ENCODE measurements at regions not wholly inside any gene's neighbourhood (a gene's known extent, or its start where the extent isn't known, plus 50 kb on each side); places are given as distances from the start of the nearest gene placed in this dataset.
"Not testable (repeated sequence)": the region's sequence is repeated elsewhere in the genome, so short reads cannot be mapped to it uniquely, and the experiment has no call there.

DNA sequence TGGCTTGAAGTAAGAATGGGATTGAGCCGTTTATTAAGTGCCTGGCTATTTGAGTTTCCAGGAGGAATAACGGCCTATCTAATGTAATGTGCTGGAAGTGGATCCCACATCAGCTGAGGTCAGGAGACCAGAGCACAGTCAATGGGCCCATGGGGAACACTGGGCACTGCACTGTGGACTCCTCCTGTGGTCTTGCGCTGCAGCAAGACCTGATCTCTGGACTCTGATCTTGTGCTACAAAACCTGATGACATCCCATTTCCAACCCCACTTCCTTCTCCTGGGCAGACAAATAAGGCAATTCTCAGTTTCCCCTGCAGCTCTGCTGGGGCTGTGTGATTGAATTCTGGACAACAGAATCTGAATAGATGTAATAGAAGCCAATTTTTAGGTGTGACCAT is 151.7 kb upstream of the ADCY2 start:
- Histone ChIP-seq H3K4me1 (no peaks in the 10 kb centered on the region), H3K4me3 (no peak overlapping the region), H3K27me3 (no peaks in the 10 kb centered on the region), H3K36me3 (no peaks in the 10 kb centered on the region), H3K27ac (no peak overlapping the region), H3K9me3 (replicated peaks) (no peaks in the 10 kb centered on the region)
- no peak for DNase-seq

DNA sequence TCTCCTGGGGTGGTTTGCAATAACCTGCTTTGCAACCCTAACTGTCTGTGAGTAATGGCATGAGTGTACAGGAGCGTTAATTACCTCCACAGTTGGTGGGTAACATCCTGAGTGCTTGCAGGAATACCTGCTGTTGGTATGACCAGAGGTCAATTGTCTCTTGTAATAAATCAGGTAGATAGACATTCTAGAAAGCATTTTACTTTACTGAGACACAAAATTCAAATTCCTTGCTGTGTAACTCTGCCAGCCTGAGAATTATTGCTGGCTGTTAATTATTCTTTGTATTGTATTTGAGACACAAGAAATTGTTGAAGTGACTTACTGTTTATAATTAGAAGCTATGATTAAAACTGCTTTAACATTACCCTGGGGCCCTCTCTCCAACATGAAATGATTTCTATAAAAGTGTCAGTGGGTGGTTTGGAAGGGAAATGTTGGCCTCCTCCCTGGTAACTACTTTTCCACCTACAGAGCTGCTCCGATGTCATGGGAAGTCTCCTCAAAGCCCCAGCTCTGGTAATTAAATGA is 150.8 kb upstream of the ADCY2 start:
- no peaks in the 10 kb centered on the region for H3K36me3 ChIP-seq
- no peak for DNase-seq
- H3K4me1 ChIP-seq: no peaks in the 10 kb centered on the region
- no peaks in the 10 kb centered on the region for H3K9me3 ChIP-seq (replicated peaks)
- H3K27ac ChIP-seq: no peak overlapping the region
- H3K27me3 ChIP-seq: no peaks in the 10 kb centered on the region
- no peak overlapping the region for H3K4me3 ChIP-seq

GRCh38 chr5:7246287-7246686 is 149.7 kb upstream of the ADCY2 start:
- DNase-seq: no peak
- Histone ChIP-seq H3K9me3 (replicated peaks) (no peaks in the 10 kb centered on the region), H3K4me1 (no peaks in the 10 kb centered on the region), H3K4me3 (no peak overlapping the region), H3K36me3 (no peaks in the 10 kb centered on the region), H3K27ac (no peak overlapping the region), H3K27me3 (no peaks in the 10 kb centered on the region)

DNA sequence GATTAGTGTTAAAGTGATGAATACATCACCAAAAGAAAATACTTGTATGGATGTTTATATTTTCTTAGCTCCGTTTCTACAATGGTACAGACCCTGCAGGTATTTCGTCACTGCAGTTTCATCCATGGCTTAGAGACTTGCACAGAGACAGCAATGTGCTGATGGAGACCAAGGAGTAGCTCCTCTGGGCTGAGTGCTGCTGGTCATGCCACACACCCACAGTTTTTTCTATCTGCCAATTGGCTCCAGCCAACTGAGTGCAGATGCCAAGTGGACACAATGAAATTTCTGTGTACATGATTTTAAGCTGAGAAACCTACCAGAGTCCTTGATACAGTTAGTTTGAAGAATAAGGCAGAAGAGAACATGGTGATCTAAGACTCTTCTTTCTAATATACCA is 145.9 kb upstream of the ADCY2 start:
- DNase-seq: no peak
- no peaks in the 10 kb centered on the region for H3K9me3 ChIP-seq (replicated peaks)
- no peak overlapping the region for H3K4me3 ChIP-seq
- H3K36me3 ChIP-seq: no peaks in the 10 kb centered on the region
- no peak overlapping the region for H3K27ac ChIP-seq
- H3K27me3 ChIP-seq: no peaks in the 10 kb centered on the region
- H3K4me1 ChIP-seq: no peaks in the 10 kb centered on the region

- Histone ChIP-seq H3K27me3 (no peaks in the 10 kb centered on the region), H3K36me3 (no peaks in the 10 kb centered on the region), H3K27ac (no peak overlapping the region), H3K4me3 (no peak overlapping the region), H3K4me1 (no peaks in the 10 kb centered on the region), H3K9me3 (replicated peaks) (no peaks in the 10 kb centered on the region)
- DNase-seq: no peak
Observed at GRCh38 chr5:7250611-7251010, 145.3 kb upstream of the ADCY2 start.

GRCh38 chr5:7251132-7251531 is 144.8 kb upstream of the ADCY2 start:
- no peak overlapping the region for H3K4me3 ChIP-seq
- H3K27me3 ChIP-seq: no peaks in the 10 kb centered on the region
- H3K36me3 ChIP-seq: no peaks in the 10 kb centered on the region
- H3K9me3 ChIP-seq (replicated peaks): no peaks in the 10 kb centered on the region
- H3K4me1 ChIP-seq: no peaks in the 10 kb centered on the region
- H3K27ac ChIP-seq: no peak overlapping the region
- no peak for DNase-seq

- Histone ChIP-seq H3K4me3 (no peak overlapping the region), H3K27me3 (no peaks in the 10 kb centered on the region), H3K27ac (no peak overlapping the region), H3K36me3 (no peaks in the 10 kb centered on the region), H3K9me3 (replicated peaks) (no peaks in the 10 kb centered on the region), H3K4me1 (no peaks in the 10 kb centered on the region)
- DNase-seq: peak; percentile 6 to 66
Observed at GRCh38 chr5:7261049-7261448, 134.9 kb upstream of the ADCY2 start.

- H3K27ac ChIP-seq: no peak overlapping the region
- no peaks in the 10 kb centered on the region for H3K36me3 ChIP-seq
- no peaks in the 10 kb centered on the region for H3K9me3 ChIP-seq (replicated peaks)
- H3K4me3 ChIP-seq: no peak overlapping the region
- no peaks in the 10 kb centered on the region for H3K27me3 ChIP-seq
- DNase-seq: no peak
- no peaks in the 10 kb centered on the region for H3K4me1 ChIP-seq
Observed at GRCh38 chr5:7261900-7262299, 134.0 kb upstream of the ADCY2 start.

- not testable (repeated sequence) for DNase-seq; H3K36me3 ChIP-seq; H3K4me1 ChIP-seq; H3K27ac ChIP-seq; H3K9me3 ChIP-seq (replicated peaks); H3K27me3 ChIP-seq; H3K4me3 ChIP-seq
Observed at GRCh38 chr5:7263398-7264015, 132.4 kb upstream of the ADCY2 start.

DNA sequence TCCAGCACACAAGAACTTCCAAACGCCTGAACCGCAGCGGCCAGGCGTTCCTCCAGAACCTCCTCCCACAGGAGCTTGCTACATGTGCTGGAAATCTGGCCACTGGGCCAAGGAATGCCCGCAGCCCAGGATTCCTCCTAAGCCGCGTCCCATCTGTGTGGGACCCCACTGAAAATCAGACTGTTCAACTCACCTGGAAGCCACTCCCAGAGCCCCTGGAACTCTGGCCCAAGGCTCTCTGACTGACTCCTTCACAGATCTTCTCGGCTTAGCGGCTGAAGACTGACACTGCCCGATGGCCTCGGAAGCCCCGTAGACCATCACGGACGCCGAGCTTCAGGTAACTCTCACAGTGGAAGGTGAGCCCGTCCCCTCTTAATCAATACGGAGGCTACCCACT is 130.2 kb upstream of the ADCY2 start:
- H3K36me3 ChIP-seq; H3K9me3 ChIP-seq (replicated peaks); H3K27me3 ChIP-seq; H3K4me3 ChIP-seq; DNase-seq; H3K4me1 ChIP-seq; H3K27ac ChIP-seq: not testable (repeated sequence)

DNA sequence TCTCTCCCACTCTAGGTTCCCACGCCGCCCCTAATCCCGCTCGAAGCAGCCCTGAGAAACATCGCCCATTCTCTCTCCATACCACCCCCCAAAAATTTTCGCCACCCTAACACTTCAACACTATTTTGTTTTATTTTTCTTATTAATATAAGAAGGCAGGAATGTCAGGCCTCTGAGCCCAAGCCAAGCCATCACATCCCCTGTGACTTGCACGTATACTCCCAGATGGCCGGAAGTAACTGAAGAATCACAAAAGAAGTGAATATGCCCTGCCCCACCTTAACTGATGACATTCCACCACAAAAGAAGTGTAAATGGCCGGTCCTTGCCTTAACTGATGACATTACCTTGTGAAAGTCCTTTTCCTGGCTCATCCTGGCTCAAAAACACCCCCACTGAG is 127.2 kb upstream of the ADCY2 start:
- not testable (repeated sequence) for DNase-seq; H3K27ac ChIP-seq; H3K4me3 ChIP-seq; H3K9me3 ChIP-seq (replicated peaks); H3K4me1 ChIP-seq; H3K27me3 ChIP-seq; H3K36me3 ChIP-seq

- H3K9me3 ChIP-seq (replicated peaks): no peaks in the 10 kb centered on the region
- H3K27ac ChIP-seq: no peak overlapping the region
- no peaks in the 10 kb centered on the region for H3K4me1 ChIP-seq
- H3K27me3 ChIP-seq: no peaks in the 10 kb centered on the region
- no peak overlapping the region for H3K4me3 ChIP-seq
- no peak for DNase-seq
- no peaks in the 10 kb centered on the region for H3K36me3 ChIP-seq
Observed at GRCh38 chr5:7269591-7270274, 126.2 kb upstream of the ADCY2 start.

GRCh38 chr5:7271435-7272084 is 124.4 kb upstream of the ADCY2 start:
- Histone ChIP-seq H3K27ac (no peak overlapping the region), H3K9me3 (replicated peaks) (no peaks in the 10 kb centered on the region), H3K27me3 (no peaks in the 10 kb centered on the region), H3K4me3 (no peak overlapping the region), H3K36me3 (no peaks in the 10 kb centered on the region), H3K4me1 (no peaks in the 10 kb centered on the region)
- DNase-seq: no peak

- no peak for DNase-seq
- H3K27me3 ChIP-seq: no peaks in the 10 kb centered on the region
- H3K27ac ChIP-seq: no peak overlapping the region
- H3K4me1 ChIP-seq: no peaks in the 10 kb centered on the region
- H3K36me3 ChIP-seq: no peaks in the 10 kb centered on the region
- H3K4me3 ChIP-seq: no peak overlapping the region
- no peaks in the 10 kb centered on the region for H3K9me3 ChIP-seq (replicated peaks)
Observed at GRCh38 chr5:7272408-7272965, 123.5 kb upstream of the ADCY2 start.

DNA sequence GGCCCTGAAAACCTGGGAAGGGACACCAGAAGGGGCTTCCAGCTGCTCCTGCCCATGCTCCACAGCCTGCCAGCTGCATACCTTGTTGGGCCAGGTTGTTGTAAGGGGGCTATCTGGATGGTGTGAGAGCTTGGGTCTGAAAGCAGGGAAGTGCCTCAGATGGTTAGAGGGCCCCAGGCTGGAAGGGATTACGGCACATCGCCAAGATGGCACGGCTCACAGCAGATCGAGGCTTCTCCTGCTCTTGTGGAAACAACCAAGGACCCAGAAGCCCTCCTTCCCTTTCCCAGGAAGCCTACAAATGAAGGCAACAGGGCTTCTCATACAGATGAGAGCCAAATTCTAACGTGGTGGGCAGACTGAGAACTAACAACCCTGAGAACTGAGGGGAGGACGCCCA is 121.7 kb upstream of the ADCY2 start:
- no peaks in the 10 kb centered on the region for H3K27me3 ChIP-seq
- no peak overlapping the region for H3K4me3 ChIP-seq
- no peak overlapping the region for H3K27ac ChIP-seq
- H3K9me3 ChIP-seq (replicated peaks): no peaks in the 10 kb centered on the region
- no peaks in the 10 kb centered on the region for H3K36me3 ChIP-seq
- no peak for DNase-seq
- no peaks in the 10 kb centered on the region for H3K4me1 ChIP-seq
